GM18907 (cell line): ENCODE measurements at regions not wholly inside any gene's neighbourhood (a gene's known extent, or its start where the extent isn't known, plus 50 kb on each side); places are given as distances from the start of the nearest gene placed in this dataset.

Experiments used
- ATAC-seq: cut with Tn5 transposase; IDR thresholded peaks from one replicate; pipeline ENCODE4 v1.9.1; 2021; ENCODE audit warnings: mild to moderate bottlenecking, moderate library complexity; ENCODE audit not compliant: unreplicated experiment

DNA sequence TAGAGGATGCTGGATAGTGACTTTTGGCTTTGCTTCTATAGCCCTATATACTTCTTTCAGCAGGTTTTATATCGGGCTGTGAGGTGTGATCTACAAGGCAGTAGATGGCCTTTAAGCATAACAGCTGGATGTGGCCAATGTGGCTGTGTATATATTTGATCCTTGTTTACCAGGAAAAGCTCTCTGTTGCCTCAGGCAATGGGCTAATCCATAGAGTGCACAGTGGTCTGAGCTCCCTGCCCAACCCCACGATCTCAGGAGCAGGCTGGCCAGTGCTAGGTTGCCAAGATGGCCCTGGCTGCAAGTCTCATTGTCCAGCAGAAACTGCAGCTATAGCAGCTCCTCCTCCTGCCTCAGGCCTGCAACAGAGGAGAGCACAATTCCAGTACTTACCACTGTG is 72.3 kb upstream of the SPHKAP start:
- ATAC-seq = no peak

DNA sequence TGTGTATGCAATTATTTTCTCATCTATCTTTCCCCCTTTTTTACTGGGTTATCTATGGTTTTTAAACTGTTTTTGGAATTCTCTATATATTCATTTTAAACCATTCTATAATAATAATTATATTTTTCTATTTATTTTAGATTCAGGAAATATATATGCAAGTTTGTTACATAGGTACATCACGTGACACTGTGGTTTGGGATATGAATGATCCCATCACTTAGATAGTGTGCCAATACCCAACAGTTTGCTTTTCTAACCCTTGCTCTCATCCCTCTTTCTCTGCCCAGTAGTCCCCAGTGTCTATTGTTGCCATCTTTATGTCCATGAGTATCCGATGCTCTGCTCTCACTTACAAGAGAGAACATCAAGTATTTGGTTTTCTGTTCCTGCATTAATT is 65.8 kb upstream of the SPHKAP start:
- ATAC-seq = no peak

DNA sequence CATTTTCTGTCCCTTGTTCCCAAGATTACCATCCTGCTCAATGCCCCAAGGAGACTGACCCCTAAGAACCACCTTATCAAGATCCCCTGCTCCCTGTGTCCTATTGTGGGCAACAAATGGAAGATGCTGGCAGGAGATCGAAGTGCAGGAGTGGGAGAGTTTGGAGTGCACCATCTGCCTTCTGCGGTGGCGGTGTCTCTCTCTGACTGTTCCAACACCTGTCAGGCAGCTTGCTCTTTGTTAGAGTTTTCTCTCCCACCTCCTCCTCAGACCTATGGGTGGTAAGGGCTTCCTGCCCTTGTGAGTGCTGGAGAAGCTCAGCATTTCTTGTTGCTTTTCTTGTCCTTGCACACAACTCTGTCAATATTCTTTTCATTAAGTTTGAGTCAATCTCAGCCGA is 64.1 kb upstream of the SPHKAP start:
- ATAC-seq = no peak

DNA sequence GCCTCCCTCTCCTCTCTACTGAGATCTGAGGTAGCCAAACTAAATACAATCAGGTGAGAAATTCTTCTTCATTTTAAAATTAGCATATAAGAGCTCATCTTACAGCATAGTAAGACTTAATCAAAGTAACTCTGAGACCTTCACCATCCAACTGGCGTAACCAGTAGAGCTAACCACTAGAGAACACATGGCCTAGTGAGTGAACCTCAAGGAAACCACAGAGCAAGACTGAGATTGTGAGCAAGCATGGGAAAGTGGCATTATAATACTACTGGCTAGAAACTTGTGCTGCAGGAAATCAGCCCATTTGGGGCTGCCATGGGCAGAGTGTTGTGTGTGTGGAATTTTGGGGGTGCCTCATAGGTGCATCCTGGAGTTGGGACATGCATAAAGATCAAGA is 61.1 kb upstream of the SPHKAP start:
- ATAC-seq = no peak

DNA sequence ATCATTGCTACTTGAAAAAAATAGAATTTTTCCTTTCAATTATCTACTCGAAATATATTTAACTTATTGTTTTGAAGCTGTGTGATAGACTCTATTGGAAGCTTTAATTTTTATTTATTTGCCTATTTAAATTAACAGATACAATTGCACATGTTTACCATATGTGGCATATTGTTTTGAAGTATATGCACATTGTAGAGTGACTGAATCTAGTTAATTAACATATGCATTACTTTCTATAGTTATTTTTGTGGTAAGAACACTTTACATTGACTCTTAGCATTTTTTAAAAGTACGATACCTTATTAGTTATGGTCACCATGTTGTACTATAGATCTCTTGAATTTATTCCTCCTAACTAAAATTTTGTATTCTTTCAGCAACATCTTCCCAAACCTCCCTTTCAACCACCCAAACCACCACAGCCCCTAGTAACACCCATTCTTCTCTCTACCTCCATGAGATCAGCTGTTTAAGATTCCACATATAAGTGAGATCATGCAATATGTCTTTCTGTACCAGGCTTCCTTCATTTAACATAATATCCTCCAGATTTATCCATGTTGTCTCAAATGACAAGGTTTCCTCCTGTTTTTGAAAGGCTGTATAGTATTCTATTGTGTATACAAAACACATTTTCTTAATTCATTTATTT is 58.5 kb upstream of the SPHKAP start:
- ATAC-seq = no peak

DNA sequence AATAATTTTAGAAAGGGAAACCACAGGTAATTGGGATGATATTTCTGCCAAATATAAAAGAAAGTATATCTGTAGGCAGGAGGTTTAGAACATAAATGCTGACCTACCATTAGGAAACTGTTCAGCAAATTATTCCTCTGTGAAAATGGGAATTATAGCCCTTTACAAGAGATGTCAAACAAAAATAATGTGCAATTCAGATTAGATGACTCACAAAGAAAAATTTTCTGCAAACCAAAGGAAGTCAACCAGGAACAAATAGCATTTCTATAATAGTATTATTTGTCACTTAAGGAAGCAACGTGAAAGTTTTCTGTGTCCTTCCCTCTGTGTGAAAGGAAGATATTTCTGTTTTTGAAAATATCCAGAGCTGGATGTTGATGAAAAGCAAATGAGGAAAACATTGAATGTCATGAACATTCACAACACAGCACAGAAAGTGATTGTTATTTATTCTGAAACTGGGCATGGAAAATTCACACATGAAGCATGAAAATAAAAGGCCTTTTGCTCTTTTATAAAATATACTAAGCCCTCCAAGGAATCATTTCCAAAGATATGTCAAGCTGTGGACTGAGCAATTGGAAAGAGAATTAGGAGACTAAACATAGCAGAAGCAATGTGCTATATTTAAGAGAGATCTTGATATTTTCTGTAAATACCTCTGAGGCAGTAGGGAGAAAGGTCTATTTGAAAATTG is 57.9 kb upstream of the SPHKAP start:
- ATAC-seq = no peak
